Spleen (tissue), 11 donors: ENCODE measurements at regions not wholly inside any gene's neighbourhood (a gene's known extent, or its start where the extent isn't known, plus 50 kb on each side); places are given as distances from the start of the nearest gene placed in this dataset.

Experiments
- DNase-seq: peaks from one replicate; pipeline ENCODE4 v3.0.0-alpha.2; 2020
- H3K27ac ChIP-seq, 8 donors: fragments of 200-600 bp; sonication (generic) in 7 of 8; 1 replicate in 4 of 8; 2 replicates in 4 of 8; pipeline versions ENCODE4 v1.5.0 to v1.8.0; 2016 to 2021; ENCODE audit warnings: inconsistent platforms in 4 of 8, mild to moderate bottlenecking in 4 of 8, moderate library complexity in 1 of 8
- H3K27me3 ChIP-seq, 7 donors: fragments of 200-600 bp; sonication (generic) in 6 of 7; replicated peaks in 1 of 7; 1 replicate in 4 of 7; 2 replicates in 3 of 7; pipeline versions ENCODE4 v1.5.0 to v1.8.0; 2016 to 2021; ENCODE audit warnings: inconsistent platforms in 3 of 7, mild to moderate bottlenecking in 1 of 7
- H3K36me3 ChIP-seq, 6 donors: fragments of 200-600 bp; sonication (generic) in 5 of 6; 1 replicate in 4 of 6; 2 replicates in 2 of 6; pipeline versions ENCODE4 v1.5.0 to v1.8.0; 2016 to 2021; ENCODE audit warnings: inconsistent platforms in 2 of 6
- H3K4me1 ChIP-seq, 6 donors: fragments of 200-600 bp; sonication (generic) in 5 of 6; 1 replicate in 3 of 6; 2 replicates in 3 of 6; pipeline versions ENCODE4 v1.5.0 to v1.8.0; 2016 to 2021; ENCODE audit warnings: inconsistent platforms in 3 of 6
- H3K4me3 ChIP-seq, 8 donors: fragments of 200-600 bp; sonication (generic) in 7 of 8; 1 replicate in 4 of 8; 2 replicates in 4 of 8; pipeline versions ENCODE4 v1.5.0 to v1.8.0; 2016 to 2021; ENCODE audit warnings: inconsistent platforms in 4 of 8, mild to moderate bottlenecking in 4 of 8, moderate library complexity in 2 of 8
- H3K9me3 ChIP-seq, 8 donors: fragments of 200-600 bp; sonication (generic) in 7 of 8; 1 replicate in 4 of 8; 2 replicates in 4 of 8; pipeline versions ENCODE4 v1.5.0 to v1.8.0; 2016 to 2021; ENCODE audit warnings: inconsistent platforms in 4 of 8
- CTCF ChIP-seq, 11 experiments: fragments of 200-600 bp in 7 of 11; fragments of 450-650 bp in 4 of 11; sonication (generic) in 4 of 11; IDR thresholded peaks in 8 of 11; conservative IDR thresholded peaks in 3 of 11; 1 replicate in 7 of 11; 2 replicates in 4 of 11; pipeline versions ENCODE4 v1.4.0 to v1.8.0; 2016 to 2021; ENCODE audit warnings: antibody characterized with exemption in 11 of 11, inconsistent platforms in 4 of 11, mild to moderate bottlenecking in 1 of 11
- POLR2A ChIP-seq, 3 donors: fragments of 450-650 bp; IDR thresholded peaks; one replicate each; pipeline ENCODE4 v1.5.1; 2017; ENCODE audit warnings: antibody characterized with exemption in 3 of 3, mild to moderate bottlenecking in 1 of 3
- POLR2AphosphoS5 ChIP-seq, 3 donors: sonication (generic); formaldehyde crosslinking; IDR thresholded peaks; one replicate each; pipeline ENCODE4 v1.5.1; 2017; ENCODE audit warnings: antibody characterized with exemption in 3 of 3
- WGBS, 5 donors: extraction: QIAGEN DNeasy Blood & Tissue Kit in 3 of 5; methylation state at CpG; one replicate each; pipeline versions ENCODE4 v1.1.5 to v1.1.7; 2013 to 2018; 5-methylcytosine and 5-hydroxymethylcytosine counted together
- intact Hi-C: fragments of 100-400 bp; cut with DNase I; formaldehyde crosslinking; loops from one replicate; pipeline ENCODE4 v1.15.0; 2023; ENCODE audit warnings: low total_unique reads
- donor health status: healthy with polysubstance abuse.
- donor health status: DM: no; HTN: no; CAD: no; lungs with moderate emphysema.
- donor health status: DM: no; HTN: no; CAD: no.
- donor health status: Bipolar disorder and iron deficiency.
- donor health status: healthy.
- donor health status: DM: no; HTN: no; CAD: no.
- donor health status: DM: yes; HTN: yes; CAD: no.

GRCh38 chr4:53830511-53830910 lies 233.9 kb downstream of the CHIC2 start:
- Histone ChIP-seq H3K4me3 (no peak overlapping the region), H3K27ac (no peak overlapping the region), H3K9me3 (peaks cover 0 to 45% (median 30%) of the 10 kb centered on the region in 8 donors), H3K4me1 (no peaks in the 10 kb centered on the region), H3K36me3 (no peaks in the 10 kb centered on the region), H3K27me3 (no peaks in the 10 kb centered on the region)
- intact Hi-C loops = no loop called here
- DNase-seq = no peak
- TF ChIP-seq CTCF (IDR thresholded peaks at IDR 0.05 in 8 of 11, conservative IDR thresholded peaks at IDR 0.05 in 3 of 11) = no peak
- TF ChIP-seq POLR2AphosphoS5 (IDR thresholded peaks at IDR 0.05) = no peak
- TF ChIP-seq POLR2A (IDR thresholded peaks at IDR 0.05) = no peak

- WGBS, 5 donors = 54 to 67% (median 62%) methylated on average over 8 of the region's 8 CpGs
- TF ChIP-seq POLR2A (IDR thresholded peaks at IDR 0.05) (no peak), CTCF (IDR thresholded peaks at IDR 0.05 in 8 of 11, conservative IDR thresholded peaks at IDR 0.05 in 3 of 11) (no peak), POLR2AphosphoS5 (IDR thresholded peaks at IDR 0.05) (no peak)
- no peaks in the 10 kb centered on the region for H3K27me3 ChIP-seq
- H3K4me3 ChIP-seq = no peak overlapping the region
- no peaks in the 10 kb centered on the region for H3K4me1 ChIP-seq
- H3K9me3 ChIP-seq = no peaks in the 10 kb centered on the region
- no peak for DNase-seq
- intact Hi-C loops = no loop called here
- H3K36me3 ChIP-seq = no peaks in the 10 kb centered on the region
- H3K27ac ChIP-seq = no peak overlapping the region
These were observed 230.0 kb upstream of the LNX1 start for GRCh38 chr4:53821179-53821851.

- no peaks in the 10 kb centered on the region for H3K36me3 ChIP-seq
- intact Hi-C loops = no loop called here
- H3K4me3 ChIP-seq = no peak overlapping the region
- 49 to 55% (median 51%) methylated on average over 5 of the region's 5 CpGs for WGBS, 5 donors
- TF ChIP-seq POLR2AphosphoS5 (IDR thresholded peaks at IDR 0.05) = no peak
- TF ChIP-seq POLR2A (IDR thresholded peaks at IDR 0.05) = no peak
- TF ChIP-seq CTCF (IDR thresholded peaks at IDR 0.05 in 8 of 11, conservative IDR thresholded peaks at IDR 0.05 in 3 of 11) = no peak
- no peak overlapping the region for H3K27ac ChIP-seq
- no peaks in the 10 kb centered on the region for H3K9me3 ChIP-seq
- DNase-seq = no peak
- H3K4me1 ChIP-seq = no peaks in the 10 kb centered on the region
- no peaks in the 10 kb centered on the region for H3K27me3 ChIP-seq
These were observed 226.8 kb upstream of the LNX1 start for GRCh38 chr4:53818104-53818503.

- Histone ChIP-seq H3K4me3 (no peak overlapping the region), H3K27me3 (no peaks in the 10 kb centered on the region), H3K4me1 (no peaks in the 10 kb centered on the region), H3K27ac (no peak overlapping the region), H3K9me3 (no peaks in the 10 kb centered on the region), H3K36me3 (no peaks in the 10 kb centered on the region)
- WGBS, 5 donors = 53 to 68% (median 55%) methylated on average over 10 of the region's 10 CpGs
- intact Hi-C loops = no loop called here
- TF ChIP-seq CTCF (IDR thresholded peaks at IDR 0.05 in 8 of 11, conservative IDR thresholded peaks at IDR 0.05 in 3 of 11) = no peak
- TF ChIP-seq POLR2AphosphoS5 (IDR thresholded peaks at IDR 0.05) = no peak
- TF ChIP-seq POLR2A (IDR thresholded peaks at IDR 0.05) = no peak
- DNase-seq = no peak
These were observed 225.3 kb upstream of the LNX1 start for GRCh38 chr4:53816561-53816960.
